ENCODE measurements at regions not wholly inside any gene's neighbourhood (a gene's known extent, or its start where the extent isn't known, plus 50 kb on each side); places are given as distances from the start of the nearest gene placed in this dataset.

DNA sequence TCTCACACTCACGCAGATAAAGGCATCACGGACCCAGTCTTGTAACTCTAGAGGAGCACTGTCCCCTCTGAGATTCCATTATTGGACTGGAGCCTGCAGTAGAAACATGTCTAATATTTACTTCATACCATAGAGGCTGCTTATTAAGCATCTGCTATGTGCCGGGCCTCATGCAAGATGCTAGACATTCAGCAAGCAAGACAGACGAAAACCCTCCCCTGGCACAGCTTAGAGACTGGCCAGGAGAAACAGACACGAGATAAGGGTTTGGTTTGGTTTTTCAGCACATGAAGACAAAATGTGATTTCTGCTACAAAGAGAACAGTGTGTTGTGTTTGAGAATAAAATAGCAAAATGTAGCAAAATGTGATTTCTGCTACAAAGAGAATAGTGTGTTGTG is 719.2 kb downstream of the MED13L start:
- no peak for TF ChIP-seq CTCF (IDR thresholded peaks at IDR 0.05)
- TF ChIP-seq POLR2A (IDR thresholded peaks at IDR 0.05): no peak

Measured in Peyer's patch (tissue), 4 donors.